ENCODE measurements at regions not wholly inside any gene's neighbourhood (a gene's known extent, or its start where the extent isn't known, plus 50 kb on each side); places are given as distances from the start of the nearest gene placed in this dataset.

GRCh38 chr13:57970404-57970803 is 338.9 kb downstream of the PCDH17 start:
- TF ChIP-seq CTCF (IDR thresholded peaks at IDR 0.05) (no peak), POLR2A (IDR thresholded peaks at IDR 0.05) (no peak)
